HCT116 (cell line): ENCODE measurements at regions not wholly inside any gene's neighbourhood (a gene's known extent, or its start where the extent isn't known, plus 50 kb on each side); places are given as distances from the start of the nearest gene placed in this dataset.

ENCODE experiments used
- ATAC-seq: fragments of 200-7000 bp; cut with Tn5 transposase; 2 replicates; pipeline ENCODE4 v1.9.1; 2020; ENCODE audit warnings: mild to moderate bottlenecking, moderate library complexity
- BruUV-seq: library from RNA; stranded (reverse); fragments of 400-500 nt; replicated peaks from 2 replicates; lab custom pipeline; 2021; lab: Mats Ljungman, UMichigan
- CTCF ChIA-PET: fragments of 300-600 bp; sonication (Branson Sonifier 250); formaldehyde crosslinking; loops from one replicate; lab custom pipeline; 2021; ENCODE audit warnings: antibody characterized with exemption; lab: Charles Lee
- POLR2A ChIA-PET: fragments of 300-600, 350-600 bp; sonication (Branson Sonifier 250); formaldehyde crosslinking; loops from one replicate; lab custom pipeline; 2021; ENCODE audit warnings: antibody characterized with exemption; lab: Charles Lee
- RAD21 ChIA-PET, 2 experiments: fragments of 300-600 bp; sonication (Branson Sonifier 250); formaldehyde crosslinking; loops; one replicate each; lab custom pipeline; 2023; ENCODE audit warnings: low total read pairs in 2 of 2; ENCODE audit not compliant: uncharacterized antibody in 2 of 2, unreplicated experiment in 2 of 2, low non-redundant PET in 1 of 2; lab: Charles Lee
- DNase-seq: peaks from one replicate; pipeline ENCODE4 v3.0.0-alpha.2; 2010; ENCODE audit warnings: low read depth, low spot score
- H2AFZ ChIP-seq: fragments of 200-600 bp; shearing (Covaris generic), sonication (generic); 2 replicates; pipeline ENCODE4 v1.6.1; 2017; ENCODE audit warnings: low read depth, mixed run types, mixed read lengths, antibody characterized with exemption, low read length; ENCODE audit not compliant: poor library complexity, severe bottlenecking
- H3K27ac ChIP-seq: 2 replicates; pipeline ENCODE4 v1.5.1; 2012; ENCODE audit warnings: low read depth, low read length
- H3K27me3 ChIP-seq: fragments of 200-600 bp; sonication (generic); 2 replicates; pipeline ENCODE4 v1.6.1; 2016; ENCODE audit warnings: mixed run types, low read length, mixed read lengths; ENCODE audit not compliant: insufficient read depth
- H3K36me3 ChIP-seq, 2 experiments: fragments of 200-500 bp in 1 of 2; fragments of 200-600 bp in 1 of 2; sonication (Bioruptor generic) in 1 of 2; sonication (generic) in 1 of 2; 2 replicates each; pipeline versions ENCODE4 v1.5.1 to v1.6.1; 2014 to 2016; ENCODE audit warnings: low read length in 2 of 2, inconsistent platforms in 1 of 2, mixed read lengths in 1 of 2, mixed run types in 1 of 2; ENCODE audit not compliant: insufficient read depth in 2 of 2, control insufficient read depth in 1 of 2
- H3K4me1 ChIP-seq, 2 experiments: fragments of 200-600 bp in 1 of 2; sonication (generic) in 1 of 2; 2 replicates each; pipeline versions ENCODE4 v1.5.1 to v1.6.1; 2012 to 2017; ENCODE audit warnings: low read length in 2 of 2, inconsistent platforms in 1 of 2, mild to moderate bottlenecking in 1 of 2, mixed read lengths in 1 of 2, mixed run types in 1 of 2, moderate library complexity in 1 of 2; ENCODE audit not compliant: insufficient read depth in 2 of 2, control insufficient read depth in 1 of 2
- H3K4me2 ChIP-seq: fragments of 200-600 bp; sonication (generic); 2 replicates; pipeline ENCODE4 v1.6.1; 2017; ENCODE audit warnings: mixed run types, low read length, mixed read lengths
- H3K4me3 ChIP-seq, 2 experiments: fragments of 200-600 bp in 1 of 2; sonication (generic) in 1 of 2; replicated peaks in 1 of 2; 2 replicates each; pipeline ENCODE4 v1.5.1; 2011 to 2016; ENCODE audit warnings: low read length in 2 of 2, control low read depth in 1 of 2, low read depth in 1 of 2, mild to moderate bottlenecking in 1 of 2, mixed read lengths in 1 of 2, mixed run types in 1 of 2
- H3K79me2 ChIP-seq: fragments of 200-600 bp; sonication (generic); 2 replicates; pipeline ENCODE4 v1.6.1; 2017; ENCODE audit warnings: mild to moderate bottlenecking, mixed run types, low read length, moderate library complexity, mixed read lengths; ENCODE audit not compliant: insufficient read depth
- H3K9ac ChIP-seq: fragments of 200-600 bp; sonication (generic); 2 replicates; pipeline ENCODE4 v1.6.1; 2016; ENCODE audit warnings: low read length, mixed read lengths
- H3K9me2 ChIP-seq: fragments of 200-600 bp; sonication (generic), shearing (Covaris generic); 2 replicates; pipeline ENCODE4 v1.6.1; 2017; ENCODE audit warnings: mixed run types, mild to moderate bottlenecking, moderate library complexity; ENCODE audit not compliant: insufficient read depth
- H3K9me3 ChIP-seq, 2 experiments: fragments of 200-500 bp in 1 of 2; fragments of 200-600 bp in 1 of 2; sonication (Bioruptor generic) in 1 of 2; sonication (generic) in 1 of 2; 2 replicates each; pipeline ENCODE4 v1.6.1; 2014 to 2017; ENCODE audit warnings: low read length in 2 of 2, mixed read lengths in 2 of 2, inconsistent platforms in 1 of 2, low read depth in 1 of 2, mild to moderate bottlenecking in 1 of 2, mixed run types in 1 of 2, moderate library complexity in 1 of 2; ENCODE audit not compliant: control insufficient read depth in 1 of 2, insufficient read depth in 1 of 2
- H4K20me1 ChIP-seq: fragments of 200-600 bp; sonication (generic), shearing (Covaris generic); 2 replicates; pipeline ENCODE4 v1.6.1; 2017; ENCODE audit warnings: mixed run types, mild to moderate bottlenecking, moderate library complexity; ENCODE audit not compliant: insufficient read depth
- CEBPB ChIP-seq: IDR thresholded peaks from 2 replicates; pipeline ENCODE4 v1.6.1; 2012; ENCODE audit warnings: low read depth
- EGR1 ChIP-seq: IDR thresholded peaks from 2 replicates; pipeline ENCODE4 v1.6.1; 2012; ENCODE audit warnings: low read depth
- ELF1 ChIP-seq: IDR thresholded peaks from 2 replicates; pipeline ENCODE4 v1.6.1; 2012; ENCODE audit warnings: low read depth, borderline replicate concordance
- EZH2 ChIP-seq: fragments of 200-600 bp; sonication (generic); IDR thresholded peaks from 2 replicates; pipeline ENCODE4 v1.6.1; 2017; ENCODE audit warnings: antibody characterized with exemption, mixed run types
- EZH2phosphoT487 ChIP-seq: fragments of 200-600 bp; IDR thresholded peaks from 2 replicates; pipeline ENCODE4 v1.6.1; 2018; ENCODE audit warnings: antibody characterized with exemption, borderline replicate concordance
- MAX ChIP-seq: IDR thresholded peaks from 2 replicates; pipeline ENCODE4 v1.6.1; 2012
- RAD21 ChIP-seq: IDR thresholded peaks from 2 replicates; pipeline ENCODE4 v1.6.1; 2012; ENCODE audit warnings: low read depth, mild to moderate bottlenecking
- REST ChIP-seq: IDR thresholded peaks from 2 replicates; pipeline ENCODE4 v1.6.1; 2012; ENCODE audit warnings: low read depth
- SIN3A ChIP-seq: IDR thresholded peaks from 2 replicates; pipeline ENCODE4 v1.6.1; 2012; ENCODE audit warnings: low read depth
- SP1 ChIP-seq: IDR thresholded peaks from 2 replicates; pipeline ENCODE4 v1.6.1; 2012; ENCODE audit warnings: low read depth
- SRF ChIP-seq: IDR thresholded peaks from 2 replicates; pipeline ENCODE4 v1.6.1; 2012; ENCODE audit warnings: low read depth
- TCF7L2 ChIP-seq: IDR thresholded peaks from 2 replicates; pipeline ENCODE4 v1.7.0; 2011; ENCODE audit warnings: borderline replicate concordance, inconsistent platforms; ENCODE audit not compliant: insufficient read depth, insufficient read length; ENCODE audit errors: extremely low read depth
- ZBTB33 ChIP-seq: IDR thresholded peaks from 2 replicates; pipeline ENCODE4 v1.6.1; 2011; ENCODE audit warnings: mild to moderate bottlenecking, low read length, moderate library complexity; ENCODE audit not compliant: insufficient replicate concordance; ENCODE audit errors: extremely low read depth
- ZNF274 ChIP-seq: fragments of 200-500 bp; sonication (Bioruptor generic); IDR thresholded peaks from 2 replicates; pipeline ENCODE4 v1.6.1; 2014; ENCODE audit warnings: mild to moderate bottlenecking, low read depth, low read length, inconsistent platforms
- intact Hi-C: fragments of 100-400 bp; cut with micrococcal nuclease; formaldehyde crosslinking; loops from 2 replicates; pipeline ENCODE4 v1.10.0; 2022

- no peak overlapping the region for H3K27ac ChIP-seq
- H3K9me2 ChIP-seq = no peaks in the 10 kb centered on the region
- peaks cover 0 to 6% of the 10 kb centered on the region in 2 experiments; a peak in 2 of 4 replicates for H3K9me3 ChIP-seq
- H3K79me2 ChIP-seq = no peaks in the 10 kb centered on the region
- no TSS peak for BruUV-seq
- no peaks in the 10 kb centered on the region for H3K36me3 ChIP-seq
- ChIA-PET POLR2A (no interaction called here), CTCF (no interaction called here), RAD21 (no interaction called here)
- H3K4me3 ChIP-seq = no peak overlapping the region
- H2AFZ ChIP-seq = no peak overlapping the region
- TF ChIP-seq SP1 = no peak
- TF ChIP-seq SIN3A = no peak
- TF ChIP-seq SRF = no peak
- no peak for TF ChIP-seq ZNF274
- no peak for TF ChIP-seq TCF7L2
- TF ChIP-seq EZH2 = no peak
- no peak for TF ChIP-seq CEBPB
- no peak for TF ChIP-seq REST
- TF ChIP-seq RAD21 = no peak
- TF ChIP-seq ZBTB33 = no peak
- no peak for TF ChIP-seq EZH2phosphoT487
- no peak for TF ChIP-seq EGR1
- no peak for TF ChIP-seq ELF1
- no peak for TF ChIP-seq MAX
- intact Hi-C loops = no loop called here
- no peaks in the 10 kb centered on the region for H4K20me1 ChIP-seq
- DNase-seq (no peak), ATAC-seq (no peak)
- no peak overlapping the region for H3K9ac ChIP-seq
- H3K27me3 ChIP-seq = no peaks in the 10 kb centered on the region
- H3K4me2 ChIP-seq = no peak overlapping the region
- no peaks in the 10 kb centered on the region for H3K4me1 ChIP-seq
These were observed 834.5 kb downstream of the FAM181B start for GRCh38 chr11:81899156-81899555.
